Right ventricle myocardium inferior (tissue), 1 donor: ENCODE measurements at regions not wholly inside any gene's neighbourhood (a gene's known extent, or its start where the extent isn't known, plus 50 kb on each side); places are given as distances from the start of the nearest gene placed in this dataset.
A peak's percentile ranks its signal among the peaks of the same experiment; 100 is the strongest.
"Not testable (repeated sequence)": the region's sequence is repeated elsewhere in the genome, so short reads cannot be mapped to it uniquely, and the experiment has no call there.

Experiments
- ATAC-seq: fragments of 200-7000 bp; cut with Tn5 transposase; one replicate; pipeline ENCODE4 v1.9.1; 2020; ENCODE audit warnings: mild to moderate bottlenecking, moderate library complexity
- DNase-seq: peaks from one replicate; pipeline ENCODE4 v3.0.0; 2021; ENCODE audit errors: missing footprints
- intact Hi-C: fragments of 100-400 bp; cut with DNase I; formaldehyde crosslinking; loops from one replicate; pipeline ENCODE4 v1.11.0; 2022
- donor health status: DM: no; HTN: yes; CAD: no; lungs with severe emphysema.

GRCh38 chr2:91422102-91422501 lies 2730.6 kb downstream of the RPIA start:
- ATAC-seq, intact Hi-C loops, DNase-seq: not testable (repeated sequence)

GRCh38 chr2:91427148-91427547 lies 2735.7 kb downstream of the RPIA start:
- intact Hi-C loops, DNase-seq: not testable (repeated sequence)

GRCh38 chr2:91441932-91442245 lies 2750.4 kb downstream of the RPIA start:
- intact Hi-C loops, DNase-seq, ATAC-seq: not testable (repeated sequence)

More at GRCh38 chr2:91427148-91427547, 2735.7 kb downstream of the RPIA start:
- not testable (repeated sequence) for ATAC-seq

- DNase-seq (peak; percentile 70), ATAC-seq (peak; percentile 13)
- intact Hi-C loops: no loop called here
These were observed 2750.9 kb downstream of the RPIA start for GRCh38 chr2:91442246-91442905.

- intact Hi-C loops, DNase-seq: not testable (repeated sequence)
- peak; percentile 34 for ATAC-seq
These were observed 2751.6 kb downstream of the RPIA start for GRCh38 chr2:91442906-91443729.

- intact Hi-C loops, ATAC-seq: not testable (repeated sequence)
- DNase-seq: peak; percentile 56
These were observed 2752.2 kb downstream of the RPIA start for GRCh38 chr2:91443730-91444115.

- ATAC-seq, DNase-seq, intact Hi-C loops: not testable (repeated sequence)
These were observed 2754.2 kb downstream of the RPIA start for GRCh38 chr2:91445705-91446104.

GRCh38 chr2:91446489-91446888 lies 2755.0 kb downstream of the RPIA start:
- ATAC-seq, intact Hi-C loops, DNase-seq: not testable (repeated sequence)

- intact Hi-C loops, DNase-seq: not testable (repeated sequence)
These were observed 2755.4 kb downstream of the RPIA start for GRCh38 chr2:91446915-91447314.

GRCh38 chr2:91447508-91447907 lies 2756.0 kb downstream of the RPIA start:
- DNase-seq, ATAC-seq, intact Hi-C loops: not testable (repeated sequence)

More at GRCh38 chr2:91446915-91447314, 2755.4 kb downstream of the RPIA start:
- not testable (repeated sequence) for ATAC-seq

GRCh38 chr2:91462292-91462691 lies 2770.8 kb downstream of the RPIA start:
- intact Hi-C loops, ATAC-seq: not testable (repeated sequence)
- DNase-seq: peak; percentile 68

GRCh38 chr2:91463007-91463406 lies 2771.5 kb downstream of the RPIA start:
- ATAC-seq, intact Hi-C loops: not testable (repeated sequence)
- DNase-seq: peak; percentile 72

- ATAC-seq, intact Hi-C loops, DNase-seq: not testable (repeated sequence)
These were observed 2775.4 kb downstream of the RPIA start for GRCh38 chr2:91466780-91467363.

GRCh38 chr2:91476244-91476935 lies 2784.9 kb downstream of the RPIA start:
- intact Hi-C loops, DNase-seq, ATAC-seq: not testable (repeated sequence)

GRCh38 chr2:91476936-91477246 lies 2785.4 kb downstream of the RPIA start:
- ATAC-seq, DNase-seq, intact Hi-C loops: not testable (repeated sequence)

- intact Hi-C loops, ATAC-seq: not testable (repeated sequence)
These were observed 2785.8 kb downstream of the RPIA start for GRCh38 chr2:91477291-91477690.

GRCh38 chr2:91477731-91478672 lies 2786.5 kb downstream of the RPIA start:
- ATAC-seq (no peak), DNase-seq (peak; percentile 64)
- intact Hi-C loops: no loop called here

More at GRCh38 chr2:91477291-91477690, 2785.8 kb downstream of the RPIA start:
- DNase-seq: not testable (repeated sequence)
